ENCODE measurements at regions not wholly inside any gene's neighbourhood (a gene's known extent, or its start where the extent isn't known, plus 50 kb on each side); places are given as distances from the start of the nearest gene placed in this dataset.
"Not testable (repeated sequence)": the region's sequence is repeated elsewhere in the genome, so short reads cannot be mapped to it uniquely, and the experiment has no call there.

DNA sequence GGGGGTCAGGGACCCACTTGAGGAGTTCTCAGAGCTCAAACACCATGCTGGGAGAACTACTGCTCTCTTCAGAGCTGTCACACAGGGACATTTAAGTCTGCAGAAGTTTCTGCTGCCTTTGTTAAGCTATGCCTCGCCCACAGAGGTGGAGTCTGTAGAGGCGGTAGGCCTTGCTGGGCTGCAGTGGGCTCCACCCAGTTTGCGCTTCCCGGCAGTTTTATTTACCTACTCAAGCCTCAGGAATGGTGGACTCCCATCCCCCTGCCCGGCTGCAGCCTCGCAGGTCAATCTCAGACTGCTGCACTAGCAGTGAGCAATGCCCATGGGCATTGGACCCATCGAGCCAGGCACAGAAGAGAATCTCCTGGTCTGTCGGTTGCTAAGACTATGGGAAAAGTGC is 706.4 kb downstream of the LRRIQ3 start:
- no peak overlapping the region for H3K4me3 ChIP-seq (ENCODE audit: low read depth, low read length)
- no peak for TF ChIP-seq CTCF (IDR thresholded peaks at IDR 0.05; ENCODE audit: low read depth, low read length, missing control alignments)
- no peak for DNase-seq (ENCODE audit: low read depth)

DNA sequence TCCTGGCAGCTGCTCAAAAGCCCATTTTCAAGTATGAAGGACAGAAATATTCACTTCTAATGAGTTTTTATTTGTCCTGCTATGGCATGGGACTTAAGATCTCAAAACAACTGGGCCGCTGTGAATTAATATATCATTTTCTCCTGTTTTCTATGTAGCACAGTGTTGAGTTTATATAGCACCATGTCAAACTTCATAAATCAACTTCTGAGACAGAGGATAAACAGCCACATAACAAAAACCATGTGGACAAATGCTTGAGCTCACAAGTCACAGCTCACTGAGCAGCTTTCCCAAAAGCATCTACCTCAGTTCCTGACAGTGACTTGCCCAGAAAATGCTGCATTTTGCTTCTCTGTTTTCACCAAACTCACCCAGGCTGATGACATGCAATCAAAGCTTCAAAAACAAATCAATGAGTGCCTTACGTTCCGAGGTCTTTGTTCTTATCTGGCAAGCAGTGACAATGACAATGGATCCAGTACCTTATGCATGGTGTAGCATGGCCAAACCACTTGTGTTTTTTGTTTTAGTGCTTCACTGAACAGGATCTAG is 722.6 kb downstream of the LRRIQ3 start:
- no peak overlapping the region for H3K4me3 ChIP-seq (ENCODE audit: low read depth, low read length)
- DNase-seq (ENCODE audit: low read depth): no peak
- no peak for TF ChIP-seq CTCF (IDR thresholded peaks at IDR 0.05; ENCODE audit: low read depth, low read length, missing control alignments)

- no peak overlapping the region for H3K4me3 ChIP-seq (ENCODE audit: low read depth, low read length)
- no peak for TF ChIP-seq CTCF (IDR thresholded peaks at IDR 0.05; ENCODE audit: low read depth, low read length, missing control alignments)
- no peak for DNase-seq (ENCODE audit: low read depth)
Measured at GRCh38 chr1:73472810-73473209, 725.2 kb downstream of the LRRIQ3 start.

DNA sequence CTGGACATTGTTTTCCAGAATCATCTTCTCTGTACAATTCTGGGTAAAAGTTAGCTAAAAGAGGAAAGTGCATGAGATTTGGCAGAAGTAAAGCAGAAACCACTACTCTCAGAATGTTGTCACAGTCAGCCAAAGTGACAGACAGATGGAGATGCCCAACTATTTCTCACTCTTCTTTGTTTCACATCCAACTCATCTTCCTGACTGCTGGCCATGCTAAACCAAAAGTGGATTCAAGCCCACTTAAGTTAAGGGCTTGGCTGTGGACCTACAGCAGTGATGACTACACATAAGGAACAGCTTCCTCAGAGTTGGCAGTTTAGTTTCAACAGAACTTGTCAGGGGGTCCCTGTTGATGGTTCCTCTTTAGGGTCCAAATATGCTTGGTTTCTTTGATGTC is 730.2 kb downstream of the LRRIQ3 start:
- H3K4me3 ChIP-seq (ENCODE audit: low read depth, low read length): no peak overlapping the region
- TF ChIP-seq CTCF (IDR thresholded peaks at IDR 0.05; ENCODE audit: low read depth, low read length, missing control alignments): no peak
- DNase-seq (ENCODE audit: low read depth): no peak

GRCh38 chr1:73463873-73464272 is 734.1 kb downstream of the LRRIQ3 start:
- H3K4me3 ChIP-seq (ENCODE audit: low read depth, low read length): no peak overlapping the region
- no peak for TF ChIP-seq CTCF (IDR thresholded peaks at IDR 0.05; ENCODE audit: low read depth, low read length, missing control alignments)

GRCh38 chr1:73452522-73452921 is 745.5 kb downstream of the LRRIQ3 start:
- H3K4me3 ChIP-seq (ENCODE audit: low read depth, low read length): no peak overlapping the region
- TF ChIP-seq CTCF (IDR thresholded peaks at IDR 0.05; ENCODE audit: low read depth, low read length, missing control alignments): no peak
- DNase-seq (ENCODE audit: low read depth): no peak

More at GRCh38 chr1:73463873-73464272, 734.1 kb downstream of the LRRIQ3 start:
- DNase-seq (ENCODE audit: low read depth): no peak

GRCh38 chr1:73450668-73451067 is 747.3 kb downstream of the LRRIQ3 start:
- not testable (repeated sequence) for H3K4me3 ChIP-seq (ENCODE audit: low read depth, low read length)

More at GRCh38 chr1:73450668-73451067, 747.3 kb downstream of the LRRIQ3 start:
- not testable (repeated sequence) for DNase-seq (ENCODE audit: low read depth)

Data from GM12864 (cell line).